A673 (cell line): ENCODE measurements at regions not wholly inside any gene's neighbourhood (a gene's known extent, or its start where the extent isn't known, plus 50 kb on each side); places are given as distances from the start of the nearest gene placed in this dataset.

ENCODE experiments used
- CTCF ChIP-seq: fragments of 300-800, 200-600 bp; sonication (generic); conservative IDR thresholded peaks from 2 replicates; pipeline ENCODE4 v1.5.1; 2017; ENCODE audit warnings: low read depth, mild to moderate bottlenecking, antibody characterized with exemption, low read length, moderate library complexity, mixed read lengths
- EZH2 ChIP-seq: fragments of 200-600 bp; sonication (generic); IDR thresholded peaks from 2 replicates; pipeline ENCODE4 v1.6.1; 2017; ENCODE audit warnings: borderline replicate concordance, low read depth, mild to moderate bottlenecking, mixed read lengths, antibody characterized with exemption, low read length; ENCODE audit not compliant: poor library complexity, severe bottlenecking

GRCh38 chr1:48068206-48068605 lies 71.0 kb upstream of the TRABD2B start:
- TF ChIP-seq CTCF = no peak
- TF ChIP-seq EZH2 = no peak
